HG03045 (cell line): ENCODE measurements at regions not wholly inside any gene's neighbourhood (a gene's known extent, or its start where the extent isn't known, plus 50 kb on each side); places are given as distances from the start of the nearest gene placed in this dataset.

ENCODE experiments used
- ATAC-seq: cut with Tn5 transposase; IDR thresholded peaks from one replicate; pipeline ENCODE4 v1.9.1; 2021; ENCODE audit warnings: mild to moderate bottlenecking, moderate library complexity; ENCODE audit not compliant: unreplicated experiment

DNA sequence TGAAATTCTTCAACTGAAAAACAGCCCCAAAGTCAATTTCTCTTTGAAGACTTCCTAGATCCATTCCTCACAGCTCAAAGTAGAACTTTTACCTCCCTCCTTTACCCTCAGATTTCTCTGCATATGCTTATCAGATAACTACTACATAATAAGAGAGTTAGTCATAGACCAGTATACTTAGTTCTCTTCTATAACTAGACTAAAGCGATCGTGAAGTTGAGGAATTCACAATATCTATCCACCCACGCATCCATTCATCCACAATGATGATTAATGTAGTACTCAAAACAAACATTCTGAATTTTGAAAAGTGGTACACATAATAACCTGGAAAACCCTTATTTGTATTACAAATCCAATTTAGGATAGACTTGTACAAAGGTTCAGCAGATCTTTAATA, 800.9 kb upstream of the TENM4 start:
- no peak for ATAC-seq

DNA sequence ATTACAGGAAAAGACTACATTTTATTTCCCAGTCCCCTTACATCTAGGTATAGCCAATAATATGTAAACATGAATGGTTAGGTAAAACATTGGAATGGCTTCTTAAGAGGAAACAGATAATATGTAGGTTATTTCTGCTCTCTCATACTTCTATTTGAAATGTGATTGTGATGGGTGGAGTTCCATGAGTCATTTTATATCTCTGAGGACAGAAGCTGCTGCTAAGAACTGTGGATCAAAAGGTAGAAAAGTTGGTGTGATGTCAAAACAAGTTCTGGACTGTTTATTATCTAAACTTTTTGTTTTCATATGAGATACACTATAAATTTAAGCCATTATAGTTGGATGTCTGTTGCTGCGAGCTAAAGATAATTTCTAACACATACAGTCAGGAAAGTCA, 799.4 kb upstream of the TENM4 start:
- ATAC-seq = no peak

GRCh38 chr11:80239217-80239616, 798.4 kb upstream of the TENM4 start:
- no peak for ATAC-seq

DNA sequence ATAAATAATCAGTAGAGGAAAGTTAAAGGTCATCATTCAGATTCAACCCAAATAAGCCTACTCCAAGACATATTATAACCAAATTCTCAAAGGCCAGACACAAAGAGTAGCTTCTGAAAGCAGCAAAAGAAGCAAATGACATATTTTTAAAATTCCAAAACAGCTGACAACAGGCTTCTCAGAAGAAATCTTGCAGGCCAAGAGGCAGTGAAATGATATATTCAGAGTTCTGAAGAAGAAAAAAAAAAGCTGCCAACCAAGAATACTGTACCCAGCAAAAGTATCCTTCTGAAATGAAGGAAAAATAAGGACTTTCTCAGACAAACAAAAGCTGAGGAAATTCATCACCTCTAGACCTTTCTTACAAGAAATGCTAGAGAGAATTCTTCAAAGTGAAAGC, 787.1 kb upstream of the TENM4 start:
- ATAC-seq = no peak

DNA sequence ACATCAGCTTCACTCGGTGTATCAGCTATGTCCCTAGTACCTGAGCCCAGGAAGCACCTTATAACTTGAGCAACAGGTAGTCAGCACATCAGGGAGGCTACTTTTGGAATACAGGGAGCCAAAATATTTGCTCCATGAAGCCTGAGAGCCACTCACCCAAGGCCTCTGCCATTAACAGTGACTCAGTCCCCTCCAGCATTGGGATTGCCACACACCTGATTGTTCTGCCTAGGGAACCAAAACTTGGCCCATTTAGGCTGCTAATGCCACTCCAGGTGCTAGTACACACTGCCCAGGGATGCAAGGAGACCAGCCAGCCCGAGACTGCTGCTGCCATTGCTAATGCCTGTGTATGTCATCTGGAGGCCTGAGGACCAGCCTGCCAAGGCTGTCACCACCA, 773.6 kb upstream of the TENM4 start:
- no peak for ATAC-seq

- ATAC-seq = no peak
Measured at GRCh38 chr11:80211673-80212072, 770.8 kb upstream of the TENM4 start.

DNA sequence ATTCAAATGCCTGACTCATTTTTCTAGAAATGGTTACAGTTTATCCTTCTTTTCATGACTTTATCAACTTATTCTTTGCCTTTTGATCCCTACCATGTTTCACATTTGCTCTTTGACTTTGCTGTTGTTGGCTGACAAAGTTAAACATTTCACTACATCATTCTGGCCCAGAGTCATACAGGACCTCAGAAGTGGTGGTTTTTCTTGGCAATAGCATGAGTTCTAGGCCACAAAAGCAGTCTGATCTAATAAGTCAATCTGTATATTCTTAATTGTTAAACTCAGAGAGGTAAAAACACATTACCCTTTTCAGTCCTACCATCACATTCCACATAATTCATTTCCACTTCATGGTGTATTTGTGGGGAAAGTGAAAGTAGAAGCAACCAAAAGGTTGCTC, 763.2 kb upstream of the TENM4 start:
- no peak for ATAC-seq

GRCh38 chr11:80196932-80197554, 756.2 kb upstream of the TENM4 start:
- no peak for ATAC-seq

DNA sequence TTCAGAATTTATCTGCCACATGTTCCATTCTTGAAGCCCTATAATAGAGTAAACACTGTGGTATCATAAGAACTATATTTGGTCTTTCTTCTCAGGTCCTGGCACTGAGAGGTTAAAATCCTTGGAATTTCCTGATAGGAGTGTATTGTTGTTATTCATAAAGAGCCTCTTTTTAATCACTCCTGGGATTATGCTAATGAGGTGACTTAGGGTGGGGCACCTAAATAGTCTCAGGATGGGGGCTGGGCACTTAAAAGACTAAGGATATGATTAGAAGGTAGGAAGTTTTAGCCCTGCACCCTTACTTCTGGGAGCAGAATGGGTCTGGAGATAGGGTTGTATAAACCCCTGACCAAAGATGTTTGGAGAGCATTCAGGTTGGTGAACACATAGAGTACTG, 755.2 kb upstream of the TENM4 start:
- ATAC-seq = no peak

GRCh38 chr11:80194625-80195024, 753.8 kb upstream of the TENM4 start:
- no peak for ATAC-seq

GRCh38 chr11:80194016-80194415, 753.2 kb upstream of the TENM4 start:
- ATAC-seq = no peak

DNA sequence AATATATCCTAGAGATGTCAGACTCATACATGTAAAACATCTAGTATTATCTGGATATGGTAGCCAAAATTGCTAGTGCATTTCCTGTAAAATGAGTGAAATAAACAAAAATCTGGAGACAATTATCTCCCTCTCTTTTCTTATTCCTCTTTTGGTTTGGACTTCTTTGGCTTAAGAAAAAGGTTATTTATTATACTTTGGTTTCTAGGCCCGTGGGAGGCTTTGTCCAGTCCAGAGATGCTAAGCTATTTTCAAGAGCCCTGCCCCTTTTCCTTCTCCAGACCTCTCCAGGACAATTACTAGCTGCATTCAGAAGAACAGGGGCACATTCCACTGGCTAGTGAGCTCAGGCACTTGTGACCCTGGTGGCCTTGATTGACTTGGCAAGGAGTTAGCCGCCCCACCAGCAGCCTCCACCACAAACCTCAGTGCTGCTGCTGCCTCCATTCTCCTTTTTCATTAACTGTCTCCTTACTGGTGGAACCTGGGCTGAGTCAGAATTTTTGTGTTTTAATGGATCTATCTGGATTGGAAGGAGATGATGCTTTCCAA, 747.3 kb upstream of the TENM4 start:
- ATAC-seq = no peak

DNA sequence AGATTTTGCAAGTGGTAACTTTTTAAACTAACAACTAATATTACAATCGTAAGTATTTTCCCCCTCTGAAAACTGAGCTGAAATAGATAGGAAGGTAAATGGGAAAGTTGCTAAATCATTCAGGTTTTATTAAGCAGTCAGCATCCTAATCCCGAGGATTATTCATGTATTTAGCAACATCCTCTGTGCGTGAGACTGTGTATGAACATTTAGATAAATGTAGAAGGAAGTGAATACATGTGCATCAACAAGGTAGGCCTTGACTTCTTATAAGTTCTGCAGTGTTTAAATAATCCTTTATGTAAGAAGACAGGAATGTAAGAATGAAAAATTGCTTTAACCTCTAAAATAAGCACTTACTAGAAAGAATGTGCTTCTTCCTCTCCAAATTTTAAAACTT, 745.9 kb upstream of the TENM4 start:
- ATAC-seq = no peak

DNA sequence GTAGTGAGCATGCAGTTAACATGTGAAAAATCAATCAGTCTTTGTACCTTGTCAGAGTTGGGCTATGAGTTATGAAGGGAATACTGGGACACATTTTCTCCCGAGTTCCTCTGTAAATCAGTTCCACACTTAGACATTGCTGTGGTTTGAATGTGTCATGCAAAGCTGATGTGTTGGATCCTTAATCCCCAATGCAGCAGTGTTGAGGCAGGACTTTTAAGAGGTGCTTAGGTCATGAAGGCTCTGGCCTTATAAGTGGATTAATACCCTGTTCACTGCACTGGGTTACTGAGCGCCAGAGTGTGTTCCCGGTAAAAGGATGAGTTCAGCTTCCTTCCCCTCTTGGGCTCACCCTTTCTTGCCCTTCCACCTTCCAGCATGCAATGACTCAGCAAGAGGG, 742.1 kb upstream of the TENM4 start:
- no peak for ATAC-seq

- no peak for ATAC-seq
Measured at GRCh38 chr11:80173371-80174136, 732.7 kb upstream of the TENM4 start.

DNA sequence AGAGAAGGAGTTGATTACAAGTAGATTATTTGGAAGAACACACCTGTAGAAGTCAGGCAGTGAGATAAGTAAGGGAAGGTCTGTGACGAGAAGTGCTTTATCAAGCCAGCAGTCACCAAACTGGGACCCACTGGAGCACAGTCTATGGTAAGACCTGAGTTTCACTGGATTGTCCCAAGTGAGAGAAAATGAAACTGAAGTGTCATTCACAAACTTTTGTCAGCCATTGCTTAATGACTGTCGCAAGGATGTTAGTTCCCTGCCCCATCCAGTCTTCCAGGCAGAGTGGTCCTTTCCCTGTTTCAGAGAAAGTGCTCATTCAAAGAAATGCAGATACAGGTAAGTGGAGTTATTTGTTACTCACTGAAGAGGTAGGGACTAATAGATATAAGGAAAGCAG, 728.0 kb upstream of the TENM4 start:
- no peak for ATAC-seq

DNA sequence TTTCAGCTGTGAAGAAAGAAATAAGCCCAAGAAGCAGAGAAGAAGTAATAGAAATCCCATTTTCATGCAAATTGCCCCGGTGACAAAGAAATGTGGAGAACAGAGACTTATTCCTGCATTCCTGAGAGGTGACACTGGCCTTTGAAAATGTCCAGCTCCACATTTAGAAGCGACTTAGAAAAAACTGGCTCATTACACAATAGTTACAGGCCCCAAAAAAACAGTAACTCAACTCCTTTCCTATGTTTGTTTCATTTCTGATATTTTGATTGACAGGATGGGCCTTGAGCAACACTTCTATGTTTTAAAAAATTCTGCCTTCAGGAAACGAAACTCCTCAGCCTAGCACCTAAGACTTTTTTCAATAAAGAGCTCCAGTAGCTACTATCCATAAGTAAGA, 726.9 kb upstream of the TENM4 start:
- ATAC-seq = no peak

- no peak for ATAC-seq
Measured at GRCh38 chr11:80165744-80166143, 724.9 kb upstream of the TENM4 start.

DNA sequence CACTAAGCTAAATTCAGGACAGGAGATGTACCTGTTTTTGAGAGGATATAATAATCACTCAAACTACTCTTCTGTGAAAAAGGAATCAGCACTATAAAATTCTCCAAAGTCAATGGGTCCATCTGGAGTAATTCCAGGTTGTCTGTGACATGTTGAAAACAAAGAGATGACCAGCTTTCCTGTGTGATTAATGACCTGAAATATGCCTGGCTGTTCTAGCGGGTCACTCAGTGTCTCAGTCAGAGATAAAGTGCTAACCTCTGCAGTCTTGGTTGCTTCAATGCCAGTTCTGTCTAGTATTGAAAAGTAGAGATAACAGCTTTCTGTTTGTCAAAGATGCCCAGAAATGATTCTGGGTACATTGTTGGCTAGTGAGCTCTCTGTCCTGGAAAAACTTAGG, 722.6 kb upstream of the TENM4 start:
- no peak for ATAC-seq

GRCh38 chr11:80163011-80163410, 722.2 kb upstream of the TENM4 start:
- ATAC-seq = no peak

DNA sequence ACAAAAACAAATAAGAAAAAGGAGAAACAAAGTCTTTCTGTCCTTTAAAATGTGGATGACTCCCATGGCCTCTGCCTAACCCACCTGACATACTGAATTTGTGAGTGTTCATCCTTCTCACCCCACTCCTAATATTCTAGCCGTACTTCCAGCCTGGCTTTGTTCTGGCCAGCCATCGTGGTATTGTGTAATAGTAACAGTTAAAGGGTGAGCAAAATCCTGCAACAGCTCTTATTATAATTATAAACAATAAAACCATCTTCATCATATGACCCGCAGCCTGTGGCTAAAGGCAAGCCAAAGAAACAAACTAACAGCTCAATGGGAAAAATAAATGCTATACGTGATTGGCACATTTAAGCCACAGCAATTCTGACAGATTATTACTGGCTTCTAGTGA, 721.6 kb upstream of the TENM4 start:
- ATAC-seq = no peak

DNA sequence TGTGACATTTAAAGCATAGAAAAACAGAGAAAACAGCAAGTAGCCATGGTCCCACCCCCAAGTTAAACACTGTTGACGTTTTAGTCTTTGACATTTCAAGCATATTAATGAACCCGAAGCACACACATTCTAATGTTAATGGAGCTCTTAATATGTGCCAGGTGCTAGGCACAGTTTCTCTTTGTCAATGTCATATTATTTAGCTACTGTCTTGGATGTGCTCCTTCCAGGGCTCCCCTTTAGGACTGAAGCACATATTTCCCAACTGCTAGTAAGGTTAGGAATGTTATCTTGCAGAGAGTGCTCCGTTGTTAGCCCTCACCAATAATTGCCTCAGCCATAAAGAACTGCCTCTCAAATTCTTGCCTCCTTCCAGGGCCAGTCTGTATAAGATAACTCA, 716.6 kb upstream of the TENM4 start:
- no peak for ATAC-seq

GRCh38 chr11:80156062-80156461, 715.2 kb upstream of the TENM4 start:
- no peak for ATAC-seq
